Amygdala (tissue), 56 donors: ENCODE measurements at regions not wholly inside any gene's neighbourhood (a gene's known extent, or its start where the extent isn't known, plus 50 kb on each side); places are given as distances from the start of the nearest gene placed in this dataset.
"Not testable (repeated sequence)": the region's sequence is repeated elsewhere in the genome, so short reads cannot be mapped to it uniquely, and the experiment has no call there.

ENCODE experiments used
- DNase-seq, 56 donors: peaks; one replicate each; lab custom pipeline; 2025; lab: John Stamatoyannopoulos, UW

DNA sequence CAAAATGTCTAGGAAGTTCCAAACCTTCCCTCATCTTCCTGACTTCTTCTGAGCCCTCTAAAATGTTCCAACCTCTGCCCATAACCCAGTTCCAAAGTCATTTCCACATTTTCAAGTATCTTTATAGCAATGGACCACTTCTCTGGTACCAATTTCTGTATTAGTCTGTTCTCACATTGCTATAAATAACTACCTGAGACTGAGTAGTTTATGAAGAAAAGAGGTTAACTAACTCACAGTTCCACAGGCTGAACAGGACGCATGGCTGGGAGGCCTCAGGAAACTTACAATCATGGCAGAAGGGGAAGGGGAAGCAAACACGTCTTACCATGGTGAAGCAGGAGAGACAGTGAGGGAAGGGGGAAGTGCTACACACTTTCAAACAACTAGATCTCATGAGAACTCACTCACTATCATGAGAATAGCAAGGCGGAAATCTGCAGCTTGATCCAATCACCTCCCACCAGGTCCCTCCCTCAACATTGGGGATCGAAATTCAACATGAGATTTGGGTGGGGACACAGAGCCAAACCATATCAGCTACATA, 213.2 kb upstream of the MGAT5 start:
- not testable (repeated sequence) for DNase-seq

DNA sequence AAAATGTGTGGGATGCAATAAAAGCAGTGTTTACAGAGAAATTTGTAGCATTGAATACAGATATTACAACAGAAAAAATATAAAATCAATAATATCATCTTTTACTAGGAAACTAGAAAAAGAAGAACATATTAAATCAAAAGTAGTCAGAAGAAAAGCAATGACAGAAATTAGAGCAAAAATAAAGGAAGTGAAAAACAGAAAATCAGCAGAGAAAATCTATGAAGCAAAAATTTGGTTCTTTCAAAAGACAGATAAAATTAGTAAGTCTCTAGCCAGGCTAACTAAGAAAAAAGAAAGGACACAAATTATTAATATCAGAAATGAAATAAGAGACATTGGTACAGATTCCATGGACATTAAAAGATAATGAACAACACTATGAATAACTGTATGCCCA, 212.0 kb upstream of the MGAT5 start:
- no peak for DNase-seq

DNA sequence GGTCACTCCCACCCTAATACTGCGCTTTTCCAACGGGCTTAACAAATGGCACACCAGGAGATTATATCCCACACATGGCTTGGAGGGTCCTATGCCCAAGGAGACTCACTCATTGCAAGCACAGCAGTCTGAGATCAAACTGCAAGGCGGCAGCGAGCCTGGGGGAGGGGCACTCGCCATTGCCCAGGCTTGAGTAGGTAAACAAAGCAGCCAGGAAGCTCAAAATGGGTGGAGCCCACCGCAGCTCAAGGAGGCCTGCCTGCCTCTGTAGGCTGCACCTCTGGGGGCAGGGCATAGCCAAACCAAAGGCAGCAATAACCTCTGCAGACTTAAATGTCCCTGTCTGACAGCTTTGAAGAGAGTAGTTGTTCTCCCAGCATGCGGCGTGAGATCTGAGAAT, 210.8 kb upstream of the MGAT5 start:
- not testable (repeated sequence) for DNase-seq

DNA sequence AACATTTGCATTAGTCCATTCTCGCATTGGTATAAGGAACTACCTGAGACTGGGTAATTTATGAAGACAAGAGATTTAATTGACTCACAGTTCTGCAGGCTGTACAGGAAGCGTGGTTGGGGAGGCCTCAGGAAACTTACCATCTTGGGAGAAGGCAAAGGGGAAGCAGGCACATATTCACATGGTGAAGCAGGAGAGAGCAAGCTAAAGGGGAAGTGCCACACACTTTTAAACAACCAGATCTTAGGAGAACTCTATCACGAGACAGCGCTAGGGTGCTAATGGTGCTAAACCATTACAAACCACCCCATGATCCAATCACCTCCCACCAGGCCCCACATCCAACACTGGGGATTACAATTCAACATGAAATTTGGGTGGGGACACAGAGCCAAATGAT, 201.7 kb upstream of the MGAT5 start:
- DNase-seq = no peak

DNA sequence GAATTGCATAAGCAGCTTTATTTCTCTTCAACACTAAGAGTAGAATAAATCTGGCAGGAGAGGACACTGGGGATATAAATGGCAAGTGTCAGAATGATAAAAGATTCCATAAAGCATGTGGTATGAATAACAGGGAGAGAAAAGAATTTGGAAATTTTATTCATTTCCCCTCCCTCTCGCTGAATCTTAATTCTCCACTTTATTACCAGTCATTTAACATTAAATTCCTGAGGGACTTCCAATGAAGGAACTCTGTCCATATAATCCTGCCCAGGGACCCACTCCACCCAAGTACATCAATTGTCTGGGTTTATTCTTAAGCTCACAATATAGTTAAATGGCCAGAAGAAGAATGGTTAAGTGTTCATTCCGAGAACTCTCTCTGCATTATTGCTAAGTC, 197.7 kb upstream of the MGAT5 start:
- no peak for DNase-seq

DNA sequence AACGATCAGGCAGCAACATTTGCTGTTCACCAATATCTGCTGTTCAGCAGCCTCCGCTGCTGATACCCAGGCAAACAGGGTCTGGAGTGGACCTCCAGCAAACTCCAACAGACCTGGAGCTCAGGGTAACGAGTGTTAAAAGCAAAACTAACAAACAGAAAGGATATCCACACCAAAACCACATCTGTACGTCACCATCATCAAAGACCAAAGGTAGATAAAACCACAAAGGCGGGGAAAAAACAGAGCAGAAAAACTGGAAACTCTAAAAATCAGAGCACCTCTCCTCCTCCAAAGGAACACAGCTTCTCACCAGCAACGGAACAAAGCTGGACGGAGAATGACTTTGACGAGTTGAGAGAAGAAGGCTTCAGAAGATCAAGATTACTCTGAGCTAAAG, 192.8 kb upstream of the MGAT5 start:
- not testable (repeated sequence) for DNase-seq

DNA sequence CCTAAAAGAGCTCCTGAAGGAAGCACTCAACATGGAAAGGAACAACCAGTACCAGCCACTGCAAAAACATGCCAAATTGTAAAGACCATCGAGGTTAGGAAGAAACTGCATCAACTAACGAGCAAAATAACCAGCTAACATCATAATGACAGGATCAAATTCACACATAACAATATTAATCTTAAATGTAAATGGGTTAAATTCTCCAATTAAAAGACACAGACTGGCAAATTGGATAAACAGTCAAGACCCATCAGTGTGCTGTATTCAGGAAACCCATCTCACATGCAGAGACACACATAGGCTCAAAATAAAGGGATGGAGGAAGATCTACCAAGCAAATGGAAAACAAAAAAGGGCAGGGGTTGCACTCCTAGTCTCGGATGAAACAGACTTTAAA, 191.6 kb upstream of the MGAT5 start:
- not testable (repeated sequence) for DNase-seq

DNA sequence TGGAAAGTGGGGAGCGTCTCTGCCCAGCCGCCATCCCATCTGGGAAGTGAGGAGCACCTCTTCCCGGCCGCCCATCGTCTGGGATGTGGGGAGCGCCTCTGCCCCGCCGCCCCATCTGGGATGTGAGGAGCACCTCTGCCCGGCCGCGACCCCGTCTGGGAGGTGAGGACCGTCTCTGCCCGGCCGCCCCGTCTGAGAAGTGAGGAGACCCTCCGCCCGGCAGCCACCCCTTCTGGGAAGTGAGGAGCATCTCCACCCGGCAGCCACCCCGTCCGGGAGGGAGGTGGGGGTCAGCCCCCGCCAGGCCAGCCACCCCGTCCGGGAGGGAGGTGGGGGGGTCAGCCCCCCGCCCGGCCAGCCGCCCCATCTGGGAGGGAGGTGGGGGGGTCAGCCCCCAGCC, 190.0 kb upstream of the MGAT5 start:
- DNase-seq = not testable (repeated sequence)

DNA sequence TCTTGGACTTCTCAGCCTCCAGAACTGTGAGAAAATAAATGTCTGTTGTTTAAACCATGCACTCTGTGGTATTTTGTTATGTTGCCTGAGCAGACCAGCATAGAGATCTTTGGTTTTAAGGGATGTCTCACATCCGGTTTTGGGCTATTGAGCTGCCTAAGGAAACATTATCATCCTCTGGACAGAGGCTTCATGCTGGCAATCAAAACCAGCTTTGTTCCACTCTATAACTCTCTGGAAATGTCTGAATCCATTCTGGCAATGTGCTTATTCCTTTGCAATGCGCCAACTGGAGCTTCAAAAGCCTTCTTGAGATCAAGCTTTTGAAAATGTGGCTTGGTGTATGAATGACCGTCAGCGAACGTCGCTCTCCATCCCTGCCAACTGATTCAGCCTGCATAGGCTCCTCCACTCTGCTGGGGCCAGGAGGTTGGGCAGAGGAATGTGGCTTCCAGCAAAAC, 183.6 kb upstream of the MGAT5 start:
- DNase-seq = no peak

DNA sequence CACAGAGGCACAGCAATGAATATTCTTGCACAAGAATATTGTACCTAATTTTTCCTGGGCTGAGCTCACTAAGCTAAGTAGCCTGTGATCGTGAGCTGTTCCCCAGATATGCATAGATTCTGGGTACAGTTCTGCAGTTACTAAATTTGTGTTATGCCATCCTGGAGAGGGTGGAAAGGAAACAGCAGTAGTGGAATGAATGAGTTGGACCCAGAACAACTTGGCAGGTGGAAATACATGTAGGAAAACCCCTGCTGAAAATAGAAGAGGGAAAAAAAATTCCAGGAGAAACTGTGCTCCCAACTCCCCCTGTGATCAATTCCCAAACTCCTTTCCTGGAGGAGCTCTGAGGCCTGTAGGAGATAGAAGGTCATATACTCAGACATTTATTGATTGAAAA, 181.5 kb upstream of the MGAT5 start:
- no peak for DNase-seq

DNA sequence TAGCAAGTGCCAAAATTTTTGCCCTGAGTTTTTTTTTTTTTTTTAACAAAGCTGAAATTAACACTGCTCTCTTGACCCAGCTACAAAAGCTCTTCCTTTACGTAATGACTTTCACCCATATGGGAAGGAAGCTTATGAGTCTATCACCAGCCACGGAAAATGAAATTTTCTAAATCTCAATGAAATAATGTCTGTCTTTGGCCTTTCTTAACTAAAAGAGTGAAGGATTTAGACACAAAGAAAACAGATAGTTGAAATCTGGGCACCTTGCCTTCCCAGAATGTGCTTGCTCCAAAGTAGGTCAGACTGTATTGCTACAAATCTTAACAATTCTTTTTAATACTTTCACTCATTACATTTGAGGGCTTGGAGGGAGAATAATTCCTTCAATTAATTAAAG, 180.8 kb upstream of the MGAT5 start:
- no peak for DNase-seq

DNA sequence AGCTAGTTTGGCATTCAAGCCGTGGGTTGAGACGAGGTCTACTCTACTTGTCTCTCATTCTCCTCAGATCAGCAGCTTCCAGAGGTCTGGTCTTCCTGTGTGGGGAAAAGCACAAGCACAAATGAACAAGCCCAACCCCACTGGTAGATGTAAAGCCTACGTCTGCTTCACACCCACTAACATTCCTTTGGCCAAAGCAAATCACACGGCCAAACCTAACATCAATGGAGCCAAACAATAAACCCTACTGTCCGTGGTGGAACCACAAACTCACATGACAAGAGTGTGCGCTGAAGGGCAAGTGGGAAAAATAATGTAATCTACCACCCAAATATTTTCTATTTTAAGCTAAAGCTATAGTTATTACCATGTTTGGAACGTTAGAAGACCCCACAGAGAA, 179.3 kb upstream of the MGAT5 start:
- no peak for DNase-seq

DNA sequence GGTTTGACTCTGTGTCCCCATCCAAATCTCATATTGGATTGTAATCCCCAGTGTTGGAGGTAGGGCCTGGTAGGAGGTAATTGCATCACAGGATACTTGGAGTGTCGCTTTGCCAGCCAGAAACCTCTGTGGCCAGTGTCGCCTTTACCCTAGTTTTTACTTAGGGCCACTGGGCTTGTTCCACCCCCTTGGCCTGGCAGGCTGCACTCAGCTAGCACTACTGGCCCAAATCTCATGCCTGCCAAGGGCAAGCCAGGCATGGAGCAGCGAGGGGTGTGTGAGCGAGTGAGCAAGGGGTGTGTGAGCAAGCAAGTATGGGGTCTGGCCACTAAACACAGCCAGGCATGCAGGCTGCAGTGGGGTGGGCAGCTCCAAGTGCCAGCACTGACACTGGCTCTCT, 178.7 kb upstream of the MGAT5 start:
- peak in 13 of 56 donors; percentile 1 to 50 (median 18) for DNase-seq

DNA sequence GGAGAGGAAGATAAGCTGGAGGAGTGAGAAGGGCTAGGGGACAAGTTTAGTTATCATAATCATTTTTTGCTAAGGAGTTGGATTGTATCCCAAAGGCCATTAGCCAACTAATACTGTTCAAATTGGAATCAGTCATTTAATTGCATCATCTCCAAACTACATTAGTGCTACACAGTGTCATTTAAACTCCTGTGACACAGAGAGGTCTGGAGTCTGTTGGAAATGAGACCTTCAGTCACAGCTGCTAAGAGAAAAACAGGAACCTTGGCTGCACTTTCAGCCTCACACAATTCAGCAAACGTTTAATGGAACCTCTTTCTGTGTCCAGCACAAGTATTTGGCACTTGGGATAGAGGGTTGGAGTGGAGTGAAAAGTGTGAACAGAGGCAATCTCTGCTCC, 175.5 kb upstream of the MGAT5 start:
- peak in 2 of 56 donors; percentile 5 to 19 for DNase-seq

DNA sequence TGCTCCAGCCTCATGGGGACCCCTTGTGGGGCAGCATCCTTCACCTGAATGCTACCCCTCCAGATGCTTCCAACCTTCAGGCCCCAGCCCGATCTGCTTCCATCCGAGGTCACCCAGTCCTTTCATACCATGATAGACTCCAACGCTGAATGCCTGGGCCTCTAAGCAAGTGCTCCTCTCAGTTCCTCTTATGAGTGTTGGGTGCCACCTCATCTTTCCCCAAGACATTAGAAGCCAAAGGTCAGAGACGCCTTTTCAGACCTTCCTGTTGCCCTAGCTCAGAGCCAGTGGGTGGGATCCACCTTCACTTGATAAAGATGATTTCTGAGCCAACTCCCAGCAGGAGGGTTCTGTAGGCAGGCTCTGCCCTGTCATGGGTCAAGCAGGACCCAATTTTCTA, 174.5 kb upstream of the MGAT5 start:
- no peak for DNase-seq

DNA sequence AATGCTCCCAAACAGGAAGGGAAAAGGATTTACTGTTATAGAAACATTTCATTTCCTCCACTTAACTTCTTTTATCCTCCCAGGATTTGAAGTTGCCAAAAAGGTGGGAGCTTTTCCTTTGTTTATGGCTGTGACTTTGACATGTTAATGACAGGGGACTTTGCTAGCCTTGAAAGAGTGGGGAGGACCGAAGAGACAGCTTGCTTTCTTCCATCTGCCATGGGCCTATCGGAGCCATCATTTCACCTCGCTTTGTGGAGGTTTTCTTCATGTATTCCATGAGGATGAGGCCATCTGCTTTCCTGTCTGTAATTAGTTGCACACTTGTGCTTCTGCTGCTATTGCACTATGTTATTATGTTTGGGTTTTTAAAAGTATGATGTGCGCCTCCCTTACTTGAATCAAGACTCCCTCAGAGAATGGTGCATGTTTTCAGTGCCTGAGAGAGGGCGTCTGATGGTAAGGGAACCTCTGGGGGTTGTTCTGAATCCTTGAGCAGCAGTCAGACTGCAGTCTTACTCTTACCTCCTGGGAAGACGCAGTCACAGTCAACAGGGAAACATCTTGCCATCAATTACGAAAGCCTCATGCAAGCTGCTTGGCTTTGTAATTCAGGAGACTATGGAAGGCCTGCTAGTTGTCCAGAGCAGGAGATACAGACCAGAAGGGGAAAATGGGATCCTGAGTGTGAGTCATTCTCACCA, 173.3 kb upstream of the MGAT5 start:
- no peak for DNase-seq

DNA sequence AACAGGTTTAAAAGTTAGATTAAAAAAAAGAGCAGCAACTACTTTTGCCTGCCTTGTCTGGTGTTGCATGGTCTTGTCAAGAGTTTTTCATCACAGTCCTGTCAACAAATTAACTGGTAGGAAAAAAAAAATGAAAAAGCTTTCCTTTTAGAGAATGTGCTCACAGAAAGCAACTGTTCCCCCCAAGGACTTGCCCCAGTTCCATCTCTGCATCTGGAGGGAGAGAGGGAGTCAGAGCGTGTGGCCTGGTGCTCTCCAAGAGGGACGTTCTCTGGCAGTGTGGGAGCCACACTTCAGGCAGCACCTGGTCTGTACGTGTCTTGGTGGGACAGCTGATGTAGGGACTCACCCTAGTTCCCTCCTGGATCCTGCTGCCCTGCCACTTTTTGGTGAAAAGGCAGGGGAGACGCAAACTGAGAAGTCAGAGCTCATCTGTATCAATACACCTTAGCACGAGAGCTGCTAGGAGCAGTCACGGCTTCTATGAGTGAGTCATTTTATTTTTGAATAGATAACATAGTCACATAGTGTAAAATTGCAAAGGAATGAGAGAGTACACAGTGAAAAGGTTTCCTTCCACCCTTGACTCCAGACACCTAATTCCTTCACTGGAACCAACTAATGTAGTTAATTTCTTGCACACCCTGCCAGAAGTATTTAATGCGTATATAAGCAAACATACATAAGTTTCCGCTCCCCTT, 172.5 kb upstream of the MGAT5 start:
- DNase-seq = no peak

DNA sequence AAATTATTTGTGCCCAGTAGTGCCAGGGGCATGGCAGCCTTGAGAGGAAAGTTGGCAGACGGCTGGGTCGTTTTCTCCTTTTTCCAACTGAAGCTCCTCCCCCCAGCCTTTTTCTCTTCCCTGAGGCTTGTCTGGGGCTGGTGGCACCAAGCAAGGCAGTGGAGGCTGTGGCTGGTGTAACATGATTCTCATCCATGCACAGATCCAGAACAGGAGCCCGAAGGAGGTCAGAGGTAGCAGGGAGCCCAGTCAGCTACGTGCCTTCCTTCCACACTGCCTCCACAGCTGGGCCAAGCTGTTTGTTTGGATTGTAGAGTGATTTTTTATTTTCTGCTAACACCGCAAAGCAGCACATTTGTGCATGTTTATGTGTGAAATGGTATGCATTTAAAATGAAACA, 170.3 kb upstream of the MGAT5 start:
- DNase-seq = no peak

DNA sequence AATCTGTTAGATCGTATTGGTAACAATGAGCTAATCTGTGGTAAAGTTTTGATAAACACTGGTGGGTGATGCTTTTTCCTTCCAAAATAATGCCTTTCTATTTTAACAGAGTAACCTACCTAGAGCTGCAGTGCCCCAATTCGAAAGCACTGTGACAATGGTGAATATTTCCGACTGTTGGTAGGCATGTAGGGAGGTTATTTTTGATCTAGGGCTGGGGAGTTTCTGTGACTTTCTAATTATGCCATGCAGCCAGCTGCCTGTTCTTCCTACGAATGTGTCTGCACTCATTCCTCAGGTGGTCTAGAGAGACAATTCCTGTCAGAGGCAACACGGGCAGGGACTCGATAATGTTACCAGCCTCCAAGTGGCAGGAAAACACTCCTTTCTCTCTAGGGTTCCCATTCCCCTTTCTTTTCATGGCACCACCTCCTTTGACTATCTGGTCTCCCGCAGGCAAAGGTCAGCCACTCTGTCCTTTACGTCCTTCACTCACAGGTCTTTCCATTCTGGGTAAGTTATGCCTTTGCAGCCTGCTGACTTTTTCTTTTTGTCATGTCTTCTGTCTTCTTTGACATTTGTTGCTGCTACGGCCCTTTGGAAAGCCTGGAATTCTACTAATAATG, 167.2 kb upstream of the MGAT5 start:
- no peak for DNase-seq

DNA sequence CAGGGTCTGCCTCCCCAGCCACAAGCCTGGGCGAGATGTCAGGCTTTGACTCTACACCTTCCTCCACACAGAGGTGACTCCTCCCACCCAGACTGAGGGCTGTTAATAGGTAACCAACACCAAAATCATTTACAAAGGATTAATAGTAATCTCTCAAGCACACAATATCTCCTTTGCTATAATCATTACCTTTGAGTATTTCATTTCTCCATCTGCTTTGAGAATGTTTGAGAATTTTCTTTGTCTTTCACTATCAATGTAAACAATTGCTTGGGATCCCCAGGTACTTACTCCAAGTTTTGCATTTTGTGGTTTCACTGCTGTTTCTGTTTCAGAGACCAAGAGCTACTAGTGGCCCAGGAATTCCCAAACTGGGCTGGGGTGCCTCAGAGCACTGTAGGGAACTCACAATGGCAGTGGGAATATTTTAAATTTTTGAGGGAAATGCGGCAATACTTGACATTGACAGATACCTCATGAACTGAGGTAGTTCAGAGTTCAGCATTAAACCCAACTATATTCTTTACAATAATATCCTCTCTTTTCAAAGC, 166.4 kb upstream of the MGAT5 start:
- no peak for DNase-seq

DNA sequence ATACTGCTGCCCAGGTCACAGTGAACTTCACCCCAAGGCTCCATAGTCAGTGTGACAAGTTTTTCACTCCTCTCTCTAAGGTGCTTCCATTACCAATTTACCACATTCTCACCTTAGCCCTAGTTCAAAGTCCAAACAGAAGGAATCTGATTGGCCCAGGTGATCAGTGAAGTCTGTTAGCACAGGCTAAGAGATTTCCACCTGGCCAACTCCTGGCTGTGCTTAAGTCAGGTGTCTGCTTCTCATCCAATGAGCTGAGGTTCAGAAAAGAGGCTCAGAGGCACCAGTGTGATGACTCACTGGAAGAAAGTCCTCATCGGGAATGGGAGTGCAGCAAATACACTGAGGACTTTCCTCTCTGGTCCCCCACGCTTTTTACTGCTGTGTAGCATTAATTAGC, 164.4 kb upstream of the MGAT5 start:
- DNase-seq = no peak
